A549 (cell line): ENCODE measurements at regions not wholly inside any gene's neighbourhood (a gene's known extent, or its start where the extent isn't known, plus 50 kb on each side); places are given as distances from the start of the nearest gene placed in this dataset.

Experiments used
- CHD2 ChIP-seq: fragments of 150-350 bp; IDR thresholded peaks from 2 replicates; pipeline ENCODE4 v1.6.1; 2014; ENCODE audit warnings: low read length; ENCODE audit not compliant: partially characterized antibody
- EP300 ChIP-seq, 2 experiments: fragments of >200 bp; sonication (Bioruptor Twin); formaldehyde crosslinking; IDR thresholded peaks; 2 replicates in 1 of 2; 3 replicates in 1 of 2; pipeline ENCODE4 v1.6.1; 2016 to 2017
- KDM1A ChIP-seq: fragments of 200-600 bp; sonication (generic); IDR thresholded peaks from 2 replicates; pipeline ENCODE4 v1.6.1; 2016; ENCODE audit warnings: low read depth, mild to moderate bottlenecking
- RCOR1 ChIP-seq: fragments of 150-350 bp; IDR thresholded peaks from 2 replicates; pipeline ENCODE4 v1.6.1; 2014; ENCODE audit warnings: antibody characterized with exemption, low read length, low read depth
- ZFP36 ChIP-seq: fragments of 450-650 bp; IDR thresholded peaks from 2 replicates; pipeline ENCODE4 v1.6.1; 2014; ENCODE audit warnings: borderline replicate concordance; ENCODE audit not compliant: partially characterized antibody
- TF ChIP-seq, protein P1 (sequence below): IDR thresholded peaks from 2 replicates; pipeline ENCODE4 v1.6.1; 2012
- TF ChIP-seq, protein P2 (sequence below): fragments of >200 bp; sonication (Bioruptor Twin); formaldehyde crosslinking; IDR thresholded peaks from 3 replicates; pipeline ENCODE4 v1.5.1; 2016
- TF ChIP-seq, protein P3 (sequence below): fragments of 200-600 bp; sonication (generic); IDR thresholded peaks from 2 replicates; pipeline ENCODE4 v1.6.1; 2016; ENCODE audit warnings: antibody characterized with exemption, mild to moderate bottlenecking, moderate library complexity

DNA sequence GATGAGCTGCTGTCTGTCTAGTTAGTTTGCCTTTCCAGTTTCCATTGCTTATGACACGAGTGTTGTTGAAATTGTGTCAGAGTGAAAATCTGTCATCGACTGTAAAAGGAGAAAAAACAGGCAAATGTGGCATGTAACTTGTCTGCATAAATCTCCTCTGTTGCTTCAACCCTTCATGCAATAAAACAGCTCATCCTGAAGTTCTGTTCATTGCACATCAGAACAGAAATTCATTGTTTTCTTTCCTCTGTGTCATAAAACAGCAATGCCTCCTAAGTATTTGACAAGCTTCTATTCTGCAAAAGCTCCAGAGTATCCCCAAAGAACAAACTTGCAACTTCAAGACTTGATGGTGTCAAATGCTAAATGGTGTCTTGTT, 432.1 kb downstream of the MEIS1 start:
- TF ChIP-seq, protein P1, sequence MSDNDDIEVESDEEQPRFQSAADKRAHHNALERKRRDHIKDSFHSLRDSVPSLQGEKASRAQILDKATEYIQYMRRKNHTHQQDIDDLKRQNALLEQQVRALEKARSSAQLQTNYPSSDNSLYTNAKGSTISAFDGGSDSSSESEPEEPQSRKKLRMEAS: no peak
- TF ChIP-seq, protein P2, sequence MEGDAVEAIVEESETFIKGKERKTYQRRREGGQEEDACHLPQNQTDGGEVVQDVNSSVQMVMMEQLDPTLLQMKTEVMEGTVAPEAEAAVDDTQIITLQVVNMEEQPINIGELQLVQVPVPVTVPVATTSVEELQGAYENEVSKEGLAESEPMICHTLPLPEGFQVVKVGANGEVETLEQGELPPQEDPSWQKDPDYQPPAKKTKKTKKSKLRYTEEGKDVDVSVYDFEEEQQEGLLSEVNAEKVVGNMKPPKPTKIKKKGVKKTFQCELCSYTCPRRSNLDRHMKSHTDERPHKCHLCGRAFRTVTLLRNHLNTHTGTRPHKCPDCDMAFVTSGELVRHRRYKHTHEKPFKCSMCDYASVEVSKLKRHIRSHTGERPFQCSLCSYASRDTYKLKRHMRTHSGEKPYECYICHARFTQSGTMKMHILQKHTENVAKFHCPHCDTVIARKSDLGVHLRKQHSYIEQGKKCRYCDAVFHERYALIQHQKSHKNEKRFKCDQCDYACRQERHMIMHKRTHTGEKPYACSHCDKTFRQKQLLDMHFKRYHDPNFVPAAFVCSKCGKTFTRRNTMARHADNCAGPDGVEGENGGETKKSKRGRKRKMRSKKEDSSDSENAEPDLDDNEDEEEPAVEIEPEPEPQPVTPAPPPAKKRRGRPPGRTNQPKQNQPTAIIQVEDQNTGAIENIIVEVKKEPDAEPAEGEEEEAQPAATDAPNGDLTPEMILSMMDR: no peak
- TF ChIP-seq, protein P3, sequence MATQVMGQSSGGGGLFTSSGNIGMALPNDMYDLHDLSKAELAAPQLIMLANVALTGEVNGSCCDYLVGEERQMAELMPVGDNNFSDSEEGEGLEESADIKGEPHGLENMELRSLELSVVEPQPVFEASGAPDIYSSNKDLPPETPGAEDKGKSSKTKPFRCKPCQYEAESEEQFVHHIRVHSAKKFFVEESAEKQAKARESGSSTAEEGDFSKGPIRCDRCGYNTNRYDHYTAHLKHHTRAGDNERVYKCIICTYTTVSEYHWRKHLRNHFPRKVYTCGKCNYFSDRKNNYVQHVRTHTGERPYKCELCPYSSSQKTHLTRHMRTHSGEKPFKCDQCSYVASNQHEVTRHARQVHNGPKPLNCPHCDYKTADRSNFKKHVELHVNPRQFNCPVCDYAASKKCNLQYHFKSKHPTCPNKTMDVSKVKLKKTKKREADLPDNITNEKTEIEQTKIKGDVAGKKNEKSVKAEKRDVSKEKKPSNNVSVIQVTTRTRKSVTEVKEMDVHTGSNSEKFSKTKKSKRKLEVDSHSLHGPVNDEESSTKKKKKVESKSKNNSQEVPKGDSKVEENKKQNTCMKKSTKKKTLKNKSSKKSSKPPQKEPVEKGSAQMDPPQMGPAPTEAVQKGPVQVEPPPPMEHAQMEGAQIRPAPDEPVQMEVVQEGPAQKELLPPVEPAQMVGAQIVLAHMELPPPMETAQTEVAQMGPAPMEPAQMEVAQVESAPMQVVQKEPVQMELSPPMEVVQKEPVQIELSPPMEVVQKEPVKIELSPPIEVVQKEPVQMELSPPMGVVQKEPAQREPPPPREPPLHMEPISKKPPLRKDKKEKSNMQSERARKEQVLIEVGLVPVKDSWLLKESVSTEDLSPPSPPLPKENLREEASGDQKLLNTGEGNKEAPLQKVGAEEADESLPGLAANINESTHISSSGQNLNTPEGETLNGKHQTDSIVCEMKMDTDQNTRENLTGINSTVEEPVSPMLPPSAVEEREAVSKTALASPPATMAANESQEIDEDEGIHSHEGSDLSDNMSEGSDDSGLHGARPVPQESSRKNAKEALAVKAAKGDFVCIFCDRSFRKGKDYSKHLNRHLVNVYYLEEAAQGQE: no peak
- TF ChIP-seq CHD2 (no peak), RCOR1 (no peak), KDM1A (no peak), EP300 (IDR thresholded peaks at IDR 0.05) (no peak), ZFP36 (no peak)
